Spleen (tissue), 11 donors: ENCODE measurements at regions not wholly inside any gene's neighbourhood (a gene's known extent, or its start where the extent isn't known, plus 50 kb on each side); places are given as distances from the start of the nearest gene placed in this dataset.

ENCODE experiments used
- DNase-seq: peaks from one replicate; pipeline ENCODE4 v3.0.0-alpha.2; 2020
- H3K27ac ChIP-seq, 8 donors: fragments of 200-600 bp; sonication (generic) in 7 of 8; 1 replicate in 4 of 8; 2 replicates in 4 of 8; pipeline versions ENCODE4 v1.5.0 to v1.8.0; 2016 to 2021; ENCODE audit warnings: inconsistent platforms in 4 of 8, mild to moderate bottlenecking in 4 of 8, moderate library complexity in 1 of 8
- H3K27me3 ChIP-seq, 7 donors: fragments of 200-600 bp; sonication (generic) in 6 of 7; replicated peaks in 1 of 7; 1 replicate in 4 of 7; 2 replicates in 3 of 7; pipeline versions ENCODE4 v1.5.0 to v1.8.0; 2016 to 2021; ENCODE audit warnings: inconsistent platforms in 3 of 7, mild to moderate bottlenecking in 1 of 7
- H3K36me3 ChIP-seq, 6 donors: fragments of 200-600 bp; sonication (generic) in 5 of 6; 1 replicate in 4 of 6; 2 replicates in 2 of 6; pipeline versions ENCODE4 v1.5.0 to v1.8.0; 2016 to 2021; ENCODE audit warnings: inconsistent platforms in 2 of 6
- H3K4me1 ChIP-seq, 6 donors: fragments of 200-600 bp; sonication (generic) in 5 of 6; 1 replicate in 3 of 6; 2 replicates in 3 of 6; pipeline versions ENCODE4 v1.5.0 to v1.8.0; 2016 to 2021; ENCODE audit warnings: inconsistent platforms in 3 of 6
- H3K4me3 ChIP-seq, 8 donors: fragments of 200-600 bp; sonication (generic) in 7 of 8; 1 replicate in 4 of 8; 2 replicates in 4 of 8; pipeline versions ENCODE4 v1.5.0 to v1.8.0; 2016 to 2021; ENCODE audit warnings: inconsistent platforms in 4 of 8, mild to moderate bottlenecking in 4 of 8, moderate library complexity in 2 of 8
- H3K9me3 ChIP-seq, 8 donors: fragments of 200-600 bp; sonication (generic) in 7 of 8; 1 replicate in 4 of 8; 2 replicates in 4 of 8; pipeline versions ENCODE4 v1.5.0 to v1.8.0; 2016 to 2021; ENCODE audit warnings: inconsistent platforms in 4 of 8
- CTCF ChIP-seq, 11 experiments: fragments of 200-600 bp in 7 of 11; fragments of 450-650 bp in 4 of 11; sonication (generic) in 4 of 11; IDR thresholded peaks in 8 of 11; conservative IDR thresholded peaks in 3 of 11; 1 replicate in 7 of 11; 2 replicates in 4 of 11; pipeline versions ENCODE4 v1.4.0 to v1.8.0; 2016 to 2021; ENCODE audit warnings: antibody characterized with exemption in 11 of 11, inconsistent platforms in 4 of 11, mild to moderate bottlenecking in 1 of 11
- POLR2A ChIP-seq, 3 donors: fragments of 450-650 bp; IDR thresholded peaks; one replicate each; pipeline ENCODE4 v1.5.1; 2017; ENCODE audit warnings: antibody characterized with exemption in 3 of 3, mild to moderate bottlenecking in 1 of 3
- POLR2AphosphoS5 ChIP-seq, 3 donors: sonication (generic); formaldehyde crosslinking; IDR thresholded peaks; one replicate each; pipeline ENCODE4 v1.5.1; 2017; ENCODE audit warnings: antibody characterized with exemption in 3 of 3
- WGBS, 5 donors: extraction: QIAGEN DNeasy Blood & Tissue Kit in 3 of 5; methylation state at CpG; one replicate each; pipeline versions ENCODE4 v1.1.5 to v1.1.7; 2013 to 2018; 5-methylcytosine and 5-hydroxymethylcytosine counted together
- intact Hi-C: fragments of 100-400 bp; cut with DNase I; formaldehyde crosslinking; loops from one replicate; pipeline ENCODE4 v1.15.0; 2023; ENCODE audit warnings: low total_unique reads
- donor health status: healthy with polysubstance abuse.
- donor health status: DM: no; HTN: no; CAD: no; lungs with moderate emphysema.
- donor health status: DM: no; HTN: no; CAD: no.
- donor health status: Bipolar disorder and iron deficiency.
- donor health status: healthy.
- donor health status: DM: no; HTN: no; CAD: no.
- donor health status: DM: yes; HTN: yes; CAD: no.

- DNase-seq: no peak
- peaks cover 0 to 16% (median 2%) of the 10 kb centered on the region in 6 donors for H3K4me1 ChIP-seq
- H3K4me3 ChIP-seq: no peak overlapping the region
- no peak for TF ChIP-seq CTCF (IDR thresholded peaks at IDR 0.05 in 8 of 11, conservative IDR thresholded peaks at IDR 0.05 in 3 of 11)
- no peak for TF ChIP-seq POLR2AphosphoS5 (IDR thresholded peaks at IDR 0.05)
- no peak for TF ChIP-seq POLR2A (IDR thresholded peaks at IDR 0.05)
- H3K27me3 ChIP-seq: peaks cover 0 to 7% (median 0%) of the 10 kb centered on the region in 7 donors
- H3K27ac ChIP-seq: no peak overlapping the region
- H3K9me3 ChIP-seq: no peaks in the 10 kb centered on the region
- WGBS, 5 donors: 94 to 96% (median 94%) methylated on average over 8 of the region's 8 CpGs
- no peaks in the 10 kb centered on the region for H3K36me3 ChIP-seq
- intact Hi-C loops: no loop called here
These were observed 244.5 kb downstream of the MAFB start for GRCh38 chr20:40444516-40444915.

- no peaks in the 10 kb centered on the region for H3K9me3 ChIP-seq
- intact Hi-C loops: no loop called here
- no peak overlapping the region for H3K27ac ChIP-seq
- TF ChIP-seq POLR2AphosphoS5 (IDR thresholded peaks at IDR 0.05) (no peak), CTCF (IDR thresholded peaks at IDR 0.05 in 8 of 11, conservative IDR thresholded peaks at IDR 0.05 in 3 of 11) (no peak), POLR2A (IDR thresholded peaks at IDR 0.05) (no peak)
- no peak for DNase-seq
- H3K4me3 ChIP-seq: no peak overlapping the region
- H3K36me3 ChIP-seq: no peaks in the 10 kb centered on the region
- peaks cover 0 to 7% (median 0%) of the 10 kb centered on the region in 7 donors for H3K27me3 ChIP-seq
- whole genome bisulfite sequencing, 5 donors: 47 to 60% (median 49%) methylated on average over 5 of the region's 5 CpGs
- peaks cover 0 to 16% (median 2%) of the 10 kb centered on the region in 6 donors for H3K4me1 ChIP-seq
These were observed 245.3 kb downstream of the MAFB start for GRCh38 chr20:40443753-40444152.

GRCh38 chr20:40442181-40442963 lies 246.7 kb downstream of the MAFB start:
- TF ChIP-seq POLR2AphosphoS5 (IDR thresholded peaks at IDR 0.05) (no peak), CTCF (IDR thresholded peaks at IDR 0.05 in 8 of 11, conservative IDR thresholded peaks at IDR 0.05 in 3 of 11) (no peak)
- 67 to 76% (median 68%) methylated on average over 7 to 8 of the region's 8 CpGs for WGBS, 5 donors
- peaks cover 0 to 7% (median 0%) of the 10 kb centered on the region in 7 donors for H3K27me3 ChIP-seq
- intact Hi-C loops: no loop called here
- no peaks in the 10 kb centered on the region for H3K9me3 ChIP-seq
- H3K4me1 ChIP-seq: peaks cover 0 to 16% (median 2%) of the 10 kb centered on the region in 6 donors
- no peaks in the 10 kb centered on the region for H3K36me3 ChIP-seq
- no peak for DNase-seq
- no peak overlapping the region for H3K27ac ChIP-seq
- H3K4me3 ChIP-seq: no peak overlapping the region

GRCh38 chr20:40441771-40442170 lies 247.3 kb downstream of the MAFB start:
- Histone ChIP-seq H3K27ac (no peak overlapping the region), H3K9me3 (no peaks in the 10 kb centered on the region), H3K4me3 (no peak overlapping the region), H3K36me3 (no peaks in the 10 kb centered on the region), H3K27me3 (peaks cover 0 to 7% (median 0%) of the 10 kb centered on the region in 7 donors), H3K4me1 (peaks cover 0 to 19% (median 2%) of the 10 kb centered on the region in 6 donors)
- DNase-seq: no peak
- 86 to 97% (median 88%) methylated on average over 3 of the region's 3 CpGs for WGBS, 5 donors
- intact Hi-C loops: no loop called here
- TF ChIP-seq POLR2AphosphoS5 (IDR thresholded peaks at IDR 0.05) (no peak), CTCF (IDR thresholded peaks at IDR 0.05 in 8 of 11, conservative IDR thresholded peaks at IDR 0.05 in 3 of 11) (no peak), POLR2A (IDR thresholded peaks at IDR 0.05) (no peak)
